NT2/D1 (cell line): ENCODE measurements at regions not wholly inside any gene's neighbourhood (a gene's known extent, or its start where the extent isn't known, plus 50 kb on each side); places are given as distances from the start of the nearest gene placed in this dataset.
"Not testable (repeated sequence)": the region's sequence is repeated elsewhere in the genome, so short reads cannot be mapped to it uniquely, and the experiment has no call there.

Experiments
- DNase-seq: peaks from one replicate; pipeline ENCODE4 v3.0.0-alpha.2; 2011; ENCODE audit warnings: low read depth, low spot score
- H3K27me3 ChIP-seq: 2 replicates; pipeline ENCODE4 v1.6.0; 2011; ENCODE audit warnings: mild to moderate bottlenecking; ENCODE audit not compliant: insufficient read length, insufficient read depth
- H3K36me3 ChIP-seq: 2 replicates; pipeline ENCODE4 v1.6.1; 2011; ENCODE audit warnings: mild to moderate bottlenecking, low read length, mixed read lengths; ENCODE audit not compliant: insufficient read depth, insufficient read length
- H3K4me1 ChIP-seq: 2 replicates; pipeline ENCODE4 v1.5.1; 2011; ENCODE audit not compliant: insufficient read depth, insufficient read length
- H3K4me3 ChIP-seq: 2 replicates; pipeline ENCODE4 v1.5.1; 2011; ENCODE audit warnings: low read depth; ENCODE audit not compliant: insufficient read length
- H3K9ac ChIP-seq: 2 replicates; pipeline ENCODE4 v1.6.0; 2011; ENCODE audit warnings: low read depth; ENCODE audit not compliant: insufficient read length
- H3K9me3 ChIP-seq: 2 replicates; pipeline ENCODE4 v1.5.1; 2011; ENCODE audit warnings: mild to moderate bottlenecking, low read length; ENCODE audit not compliant: insufficient read depth
- SUZ12 ChIP-seq: IDR thresholded peaks from 2 replicates; pipeline ENCODE4 v1.6.1; 2011; ENCODE audit not compliant: insufficient read length, insufficient read depth; ENCODE audit errors: extremely low read depth
- YY1 ChIP-seq: IDR thresholded peaks from 2 replicates; pipeline ENCODE4 v1.6.1; 2011; ENCODE audit not compliant: insufficient read length, insufficient read depth
- ZNF274 ChIP-seq: IDR thresholded peaks from 2 replicates; pipeline ENCODE4 v1.6.1; 2011; ENCODE audit warnings: mild to moderate bottlenecking, low read depth, low read length

DNA sequence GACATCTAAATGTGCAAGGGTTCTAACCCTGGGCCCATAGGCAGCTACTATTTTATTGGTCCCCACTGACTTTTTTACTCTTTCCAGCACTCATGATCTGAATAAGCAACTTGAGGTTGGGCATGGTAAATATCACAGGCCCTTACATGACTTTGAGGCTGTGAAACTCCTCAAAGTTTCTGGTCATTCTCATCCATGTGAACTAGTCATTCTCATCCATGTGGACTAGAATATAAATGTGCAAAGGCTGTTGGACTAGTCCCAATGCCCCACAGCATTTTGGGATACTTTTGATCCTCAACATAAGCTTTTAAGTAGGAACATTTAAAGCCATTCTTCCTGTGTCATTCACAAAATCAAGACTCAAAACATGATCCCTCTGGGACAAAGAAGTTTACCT, 290.7 kb upstream of the PPARGC1A start:
- no peak for TF ChIP-seq YY1
- no peak for TF ChIP-seq SUZ12
- TF ChIP-seq ZNF274: no peak
- H3K4me1 ChIP-seq: no peaks in the 10 kb centered on the region
- no peak for DNase-seq
- no peaks in the 10 kb centered on the region for H3K36me3 ChIP-seq
- H3K9me3 ChIP-seq: no peaks in the 10 kb centered on the region
- no peak overlapping the region for H3K4me3 ChIP-seq
- H3K9ac ChIP-seq: no peak overlapping the region
- H3K27me3 ChIP-seq: peaks cover 2% of the 10 kb centered on the region

DNA sequence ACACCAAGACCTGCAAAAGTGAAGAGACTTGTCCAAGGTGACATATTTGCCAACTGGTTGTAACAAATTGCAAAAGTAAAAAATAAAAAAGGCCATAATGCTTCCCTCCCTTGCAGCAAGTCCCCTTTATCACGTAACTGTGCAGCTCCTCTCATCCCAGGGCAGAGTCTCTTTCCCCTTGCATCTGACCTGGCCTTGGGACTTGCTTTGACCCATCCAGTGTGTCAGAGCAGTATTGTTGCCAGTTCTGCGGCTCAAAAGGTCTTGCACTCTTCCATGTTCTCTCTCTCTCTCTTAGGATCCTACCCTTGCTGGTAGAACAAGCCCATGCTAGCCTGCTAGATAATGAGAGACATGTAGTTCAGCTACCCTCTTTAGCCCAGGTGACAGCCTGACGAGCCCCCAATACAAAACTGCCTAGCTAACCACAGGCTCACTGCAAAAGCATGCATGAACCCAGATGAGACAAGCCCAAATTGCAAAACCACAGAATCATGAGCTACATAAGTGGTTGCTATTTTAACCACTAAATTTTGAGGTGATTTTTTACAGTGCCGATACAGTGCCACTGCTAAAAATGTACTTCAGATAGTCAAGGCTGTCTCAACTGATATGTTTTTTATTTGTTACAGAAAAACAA, 289.5 kb upstream of the PPARGC1A start:
- TF ChIP-seq SUZ12: no peak
- no peak for TF ChIP-seq YY1
- TF ChIP-seq ZNF274: no peak
- no peaks in the 10 kb centered on the region for H3K27me3 ChIP-seq
- H3K9me3 ChIP-seq: no peaks in the 10 kb centered on the region
- H3K36me3 ChIP-seq: no peaks in the 10 kb centered on the region
- H3K4me1 ChIP-seq: no peaks in the 10 kb centered on the region
- H3K9ac ChIP-seq: no peak overlapping the region
- no peak for DNase-seq
- no peak overlapping the region for H3K4me3 ChIP-seq

DNA sequence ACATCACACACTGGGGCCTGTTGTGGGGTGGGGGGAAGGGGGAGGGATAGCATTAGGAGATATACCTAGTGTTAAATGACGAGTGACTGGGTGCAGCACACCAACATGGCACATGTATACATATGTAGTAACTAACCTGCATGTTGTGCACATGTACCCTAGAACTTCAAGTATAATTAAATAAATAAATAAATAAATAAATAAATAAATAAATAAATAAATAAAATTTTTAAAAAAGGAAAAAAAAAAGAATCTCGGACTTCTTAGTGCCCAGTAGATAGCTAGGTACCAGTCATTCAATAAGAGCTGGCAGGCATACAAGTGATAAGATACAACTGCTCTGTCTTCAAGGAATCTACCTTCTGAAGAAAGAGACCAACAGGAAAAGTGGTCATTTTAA, 287.6 kb upstream of the PPARGC1A start:
- not testable (repeated sequence) for DNase-seq, H3K36me3 ChIP-seq, H3K4me3 ChIP-seq, H3K9ac ChIP-seq, H3K4me1 ChIP-seq, H3K27me3 ChIP-seq, H3K9me3 ChIP-seq

DNA sequence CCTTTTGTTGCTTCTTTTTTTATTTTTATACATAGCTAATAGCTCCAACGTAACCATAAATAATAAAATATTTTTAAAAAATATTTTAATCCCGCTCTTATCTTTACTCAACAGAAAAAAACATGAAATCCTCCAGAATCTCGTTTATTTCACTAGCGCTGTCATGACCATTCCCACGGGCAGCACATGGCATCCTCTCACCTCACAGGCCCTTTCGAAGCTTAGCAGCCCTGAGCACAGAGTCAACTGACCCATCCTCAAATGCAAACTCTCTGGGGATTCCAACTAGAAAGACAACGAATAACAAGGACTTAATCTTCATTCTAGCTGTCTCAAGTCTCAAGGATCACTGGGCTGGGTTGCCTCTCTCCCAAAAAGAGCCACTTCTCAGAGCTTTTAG, 285.9 kb upstream of the PPARGC1A start:
- no peak for TF ChIP-seq ZNF274
- TF ChIP-seq YY1: no peak
- no peak for TF ChIP-seq SUZ12
- no peak overlapping the region for H3K9ac ChIP-seq
- DNase-seq: peak; percentile 39
- H3K27me3 ChIP-seq: no peaks in the 10 kb centered on the region
- no peaks in the 10 kb centered on the region for H3K36me3 ChIP-seq
- no peaks in the 10 kb centered on the region for H3K9me3 ChIP-seq
- no peak overlapping the region for H3K4me3 ChIP-seq
- H3K4me1 ChIP-seq: no peaks in the 10 kb centered on the region

DNA sequence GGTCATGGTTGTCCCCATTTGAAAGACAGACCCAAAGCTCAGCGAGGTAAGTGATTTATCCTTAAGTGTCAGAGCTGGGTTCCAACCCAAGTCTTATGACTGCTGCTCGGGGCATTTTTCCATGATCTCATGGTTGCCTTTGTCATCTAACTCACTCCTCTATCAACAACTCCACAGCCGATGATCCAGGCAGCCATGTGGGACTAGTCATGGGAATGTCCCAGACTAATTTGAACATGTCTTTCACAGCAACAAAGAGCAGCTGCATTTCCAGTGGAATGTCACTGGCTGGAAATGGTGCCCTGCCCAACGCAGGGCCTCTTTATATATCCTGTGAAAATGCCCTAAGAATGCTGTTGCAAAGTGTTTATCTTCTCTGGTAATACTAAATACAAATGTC, 284.8 kb upstream of the PPARGC1A start:
- no peak for DNase-seq
- no peak overlapping the region for H3K4me3 ChIP-seq
- H3K27me3 ChIP-seq: no peaks in the 10 kb centered on the region
- H3K36me3 ChIP-seq: no peaks in the 10 kb centered on the region
- H3K9me3 ChIP-seq: no peaks in the 10 kb centered on the region
- no peak overlapping the region for H3K9ac ChIP-seq
- no peak for TF ChIP-seq YY1
- no peak for TF ChIP-seq ZNF274
- no peak for TF ChIP-seq SUZ12
- H3K4me1 ChIP-seq: no peaks in the 10 kb centered on the region

DNA sequence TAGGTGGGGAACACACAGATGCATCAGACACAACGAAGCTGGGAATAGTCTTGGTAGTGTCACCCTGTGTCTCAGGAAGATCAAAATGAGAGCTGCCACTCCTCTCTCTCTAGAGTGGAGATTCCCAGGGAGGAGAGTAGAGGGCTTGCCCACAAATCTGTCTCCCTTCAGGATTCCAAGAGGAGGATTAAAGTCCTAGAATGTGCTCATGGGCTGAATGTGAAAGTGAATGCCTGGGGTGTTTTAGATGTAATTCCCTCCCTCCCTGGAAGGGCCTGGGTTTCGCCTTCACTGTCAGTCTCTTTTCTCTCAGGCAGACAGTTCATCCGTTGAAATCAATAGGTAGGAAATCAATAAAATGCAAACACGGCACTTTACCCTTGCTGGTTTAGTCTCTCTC, 282.6 kb upstream of the PPARGC1A start:
- Histone ChIP-seq H3K4me1 (no peaks in the 10 kb centered on the region), H3K9me3 (no peaks in the 10 kb centered on the region), H3K27me3 (no peaks in the 10 kb centered on the region), H3K36me3 (no peaks in the 10 kb centered on the region), H3K4me3 (no peak overlapping the region), H3K9ac (no peak overlapping the region)
- TF ChIP-seq SUZ12 (no peak), YY1 (no peak), ZNF274 (no peak)
- peak; percentile 20 for DNase-seq

DNA sequence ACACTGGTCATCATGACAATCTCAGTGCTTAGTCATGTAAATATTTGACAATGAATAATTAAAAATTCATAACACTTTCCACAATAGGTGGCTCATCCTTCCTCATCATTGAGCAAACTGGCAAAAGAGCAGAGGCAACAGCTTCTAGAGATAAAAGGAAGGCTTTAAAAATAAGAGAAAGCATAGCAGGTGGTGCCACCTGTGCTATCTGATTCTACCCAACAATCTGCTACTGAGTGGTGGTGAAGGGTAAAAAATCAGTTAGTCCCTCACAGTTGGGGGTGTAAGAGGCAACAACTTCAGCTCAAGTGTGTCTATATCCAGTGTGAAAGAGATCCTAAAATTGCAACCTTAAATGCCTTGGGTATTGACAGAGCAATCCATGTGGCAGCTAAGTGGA, 280.1 kb upstream of the PPARGC1A start:
- Histone ChIP-seq H3K36me3 (no peaks in the 10 kb centered on the region), H3K4me1 (no peaks in the 10 kb centered on the region), H3K27me3 (no peaks in the 10 kb centered on the region), H3K4me3 (no peak overlapping the region), H3K9me3 (no peaks in the 10 kb centered on the region), H3K9ac (no peak overlapping the region)
- DNase-seq: no peak
- TF ChIP-seq SUZ12 (no peak), ZNF274 (no peak), YY1 (no peak)

DNA sequence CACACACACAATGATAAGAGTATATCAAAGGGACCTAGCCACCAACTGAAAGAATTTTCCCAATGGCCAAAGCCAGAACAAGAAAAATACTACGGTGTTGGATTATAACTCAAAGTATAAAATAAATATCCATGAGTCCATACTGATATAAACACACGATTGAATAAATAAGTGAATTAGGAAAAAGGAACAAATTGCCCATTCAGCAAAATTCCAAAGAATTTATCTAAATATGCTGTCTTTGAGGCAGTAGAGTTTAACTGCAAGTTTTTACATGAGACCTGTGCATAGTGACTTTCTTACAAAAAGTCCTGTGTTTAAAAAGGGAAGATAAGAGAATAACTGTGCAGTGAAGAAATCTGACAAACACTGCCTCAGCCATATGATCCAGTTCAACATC, 278.8 kb upstream of the PPARGC1A start:
- H3K9ac ChIP-seq: no peak overlapping the region
- H3K4me1 ChIP-seq: no peaks in the 10 kb centered on the region
- H3K36me3 ChIP-seq: no peaks in the 10 kb centered on the region
- TF ChIP-seq YY1 (no peak), SUZ12 (no peak), ZNF274 (no peak)
- H3K27me3 ChIP-seq: no peaks in the 10 kb centered on the region
- no peak for DNase-seq
- no peak overlapping the region for H3K4me3 ChIP-seq
- H3K9me3 ChIP-seq: no peaks in the 10 kb centered on the region
